ENCODE measurements at regions not wholly inside any gene's neighbourhood (a gene's known extent, or its start where the extent isn't known, plus 50 kb on each side); places are given as distances from the start of the nearest gene placed in this dataset.

GRCh38 chr11:122348659-122349409 lies 232.8 kb upstream of the BLID start:
- no peak for TF ChIP-seq CTCF (IDR thresholded peaks at IDR 0.05; ENCODE audit: low read depth, low read length)
- no peak overlapping the region for H3K4me3 ChIP-seq (replicated peaks in 1 of 2; ENCODE audit: low read depth in 2 of 2, low read length in 2 of 2)
- DNase-seq (ENCODE audit: low read depth in 2 of 2) = peak in 1 of 2 donors; percentile 44

- no peak for DNase-seq (ENCODE audit: low read depth in 2 of 2)
- TF ChIP-seq CTCF (IDR thresholded peaks at IDR 0.05; ENCODE audit: low read depth, low read length) = no peak
- H3K4me3 ChIP-seq (replicated peaks in 1 of 2; ENCODE audit: low read depth in 2 of 2, low read length in 2 of 2) = no peak overlapping the region
Measured at GRCh38 chr11:122346006-122346405, 230.0 kb upstream of the BLID start.

- no peak for DNase-seq (ENCODE audit: low read depth in 2 of 2)
- TF ChIP-seq CTCF (IDR thresholded peaks at IDR 0.05; ENCODE audit: low read depth, low read length) = no peak
- H3K4me3 ChIP-seq (replicated peaks in 1 of 2; ENCODE audit: low read depth in 2 of 2, low read length in 2 of 2) = no peak overlapping the region
Measured at GRCh38 chr11:122345586-122345985, 229.6 kb upstream of the BLID start.

GRCh38 chr11:122344215-122344614 lies 228.2 kb upstream of the BLID start:
- DNase-seq (ENCODE audit: low read depth in 2 of 2) = peak; percentile 73 to 97
- H3K4me3 ChIP-seq (replicated peaks in 1 of 2; ENCODE audit: low read depth in 2 of 2, low read length in 2 of 2) = no peak overlapping the region
- no peak for TF ChIP-seq CTCF (IDR thresholded peaks at IDR 0.05; ENCODE audit: low read depth, low read length)

GRCh38 chr11:122343210-122343609 lies 227.2 kb upstream of the BLID start:
- peak in 1 of 2 donors; percentile 28 for DNase-seq (ENCODE audit: low read depth in 2 of 2)

GRCh38 chr11:122342089-122342744 lies 226.2 kb upstream of the BLID start:
- DNase-seq (ENCODE audit: low read depth in 2 of 2) = peak in 1 of 2 donors; percentile 9
- H3K4me3 ChIP-seq (replicated peaks in 1 of 2; ENCODE audit: low read depth in 2 of 2, low read length in 2 of 2) = no peak overlapping the region
- no peak for TF ChIP-seq CTCF (IDR thresholded peaks at IDR 0.05; ENCODE audit: low read depth, low read length)

More at GRCh38 chr11:122343210-122343609, 227.2 kb upstream of the BLID start:
- no peak overlapping the region for H3K4me3 ChIP-seq (replicated peaks in 1 of 2; ENCODE audit: low read depth in 2 of 2, low read length in 2 of 2)
- TF ChIP-seq CTCF (IDR thresholded peaks at IDR 0.05; ENCODE audit: low read depth, low read length) = no peak

Data from cardiac fibroblast (primary cell).